Adrenal gland (tissue), 5 donors: ENCODE measurements at regions not wholly inside any gene's neighbourhood (a gene's known extent, or its start where the extent isn't known, plus 50 kb on each side); places are given as distances from the start of the nearest gene placed in this dataset.

Experiments used
- CTCF ChIP-seq, 6 experiments: fragments of 450-650 bp in 4 of 6; fragments of 200-600 bp in 2 of 6; sonication (generic) in 1 of 6; IDR thresholded peaks; 1 replicate in 5 of 6; 2 replicates in 1 of 6; pipeline versions ENCODE4 v1.5.1 to v1.8.0; 2016 to 2021; ENCODE audit warnings: antibody characterized with exemption in 6 of 6, mild to moderate bottlenecking in 2 of 6, moderate library complexity in 1 of 6
- POLR2A ChIP-seq, 2 donors: fragments of 450-650 bp; IDR thresholded peaks; one replicate each; pipeline ENCODE4 v1.6.1; 2017; ENCODE audit warnings: antibody characterized with exemption in 2 of 2, mild to moderate bottlenecking in 2 of 2, moderate library complexity in 1 of 2
- donor health status: DM: no; HTN: no; CAD: no.

GRCh38 chr5:25441810-25442209 is 797.0 kb upstream of the CDH10 start:
- TF ChIP-seq POLR2A (IDR thresholded peaks at IDR 0.05) (no peak), CTCF (IDR thresholded peaks at IDR 0.05) (no peak)
